Neural progenitor cell (in vitro differentiated cells): ENCODE measurements at regions not wholly inside any gene's neighbourhood (a gene's known extent, or its start where the extent isn't known, plus 50 kb on each side); places are given as distances from the start of the nearest gene placed in this dataset.
"Not testable (repeated sequence)": the region's sequence is repeated elsewhere in the genome, so short reads cannot be mapped to it uniquely, and the experiment has no call there.

Experiments
- CTCF ChIP-seq: fragments of 200-600 bp; sonication (generic); IDR thresholded peaks from 2 replicates; pipeline ENCODE4 v1.5.1; 2017; ENCODE audit warnings: antibody characterized with exemption, mild to moderate bottlenecking
- EZH2 ChIP-seq: fragments of 200-600 bp; sonication (generic); IDR thresholded peaks from 2 replicates; pipeline ENCODE4 v1.6.1; 2017; ENCODE audit warnings: antibody characterized with exemption, mild to moderate bottlenecking, moderate library complexity
- EZH2phosphoT487 ChIP-seq: fragments of 200-600 bp; sonication (generic); IDR thresholded peaks from 2 replicates; pipeline ENCODE4 v1.6.1; 2017; ENCODE audit warnings: antibody characterized with exemption

- TF ChIP-seq CTCF = peak; percentile 21
- not testable (repeated sequence) for TF ChIP-seq EZH2, EZH2phosphoT487
Measured at GRCh38 chr12:91243177-91243576, 60.6 kb upstream of the DCN start.
